WTC11 (cell line): ENCODE measurements at regions not wholly inside any gene's neighbourhood (a gene's known extent, or its start where the extent isn't known, plus 50 kb on each side); places are given as distances from the start of the nearest gene placed in this dataset.

Source experiments
- ATAC-seq: fragments of 200-7000 bp; cut with Tn5 transposase; 2 replicates; pipeline ENCODE4 v1.10.0; 2021; ENCODE audit warnings: mild to moderate bottlenecking, moderate library complexity
- CTCF ChIA-PET: fragments of 300-600 bp; sonication (Branson Sonifier 250); formaldehyde crosslinking; loops from one replicate; lab custom pipeline; 2021; ENCODE audit warnings: antibody characterized with exemption; lab: Charles Lee
- POLR2A ChIA-PET: fragments of 350-600 bp; sonication (Branson Sonifier 250); formaldehyde crosslinking; loops from one replicate; lab custom pipeline; 2021; ENCODE audit warnings: antibody characterized with exemption; lab: Charles Lee
- DNase-seq: peaks from one replicate; pipeline ENCODE4 v3.0.0; 2021; ENCODE audit warnings: low spot score
- H3K27ac Mint-ChIP-seq: 2 replicates; pipeline ENCODE4 v1.8.0; 2021; ENCODE audit warnings: mixed read lengths
- H3K27me3 Mint-ChIP-seq: 2 replicates; pipeline ENCODE4 v1.8.0; 2021; ENCODE audit warnings: low read depth, mild to moderate bottlenecking, moderate library complexity, mixed read lengths
- H3K36me3 Mint-ChIP-seq: 2 replicates; pipeline ENCODE4 v1.8.0; 2021; ENCODE audit warnings: mixed read lengths
- H3K4me1 Mint-ChIP-seq: 2 replicates; pipeline ENCODE4 v1.8.0; 2022; ENCODE audit warnings: mixed read lengths
- H3K4me3 Mint-ChIP-seq: 2 replicates; pipeline ENCODE4 v1.8.0; 2021; ENCODE audit warnings: mild to moderate bottlenecking, moderate library complexity, mixed read lengths
- H3K9me3 Mint-ChIP-seq: 2 replicates; pipeline ENCODE4 v1.8.0; 2021; ENCODE audit warnings: mixed read lengths
- CREM ChIP-seq: sonication (generic); formaldehyde crosslinking; IDR thresholded peaks from 2 replicates; pipeline ENCODE4 v1.8.1; 2022; ENCODE audit warnings: mild to moderate bottlenecking, missing genetic modification reagents, moderate library complexity
- CTCF ChIP-seq: fragments of 200-600 bp; IDR thresholded peaks from 2 replicates; pipeline ENCODE4 v1.8.0; 2022; ENCODE audit warnings: antibody characterized with exemption
- E2F1 ChIP-seq: sonication (generic); formaldehyde crosslinking; IDR thresholded peaks from 2 replicates; pipeline ENCODE4 v1.8.0; 2022; ENCODE audit warnings: mild to moderate bottlenecking, missing genetic modification reagents
- EMX1 ChIP-seq: fragments of 250-450 bp; sonication (Bioruptor Pico); IDR thresholded peaks from 2 replicates; pipeline ENCODE4 v1.8.0; 2021; ENCODE audit warnings: mild to moderate bottlenecking
- MYBL2 ChIP-seq: sonication (generic); formaldehyde crosslinking; IDR thresholded peaks from 2 replicates; pipeline ENCODE4 v1.8.1; 2023; ENCODE audit warnings: mild to moderate bottlenecking, moderate library complexity, missing genetic modification reagents
- NR1H2 ChIP-seq: sonication (generic); formaldehyde crosslinking; IDR thresholded peaks from 2 replicates; pipeline ENCODE4 v1.9.0; 2021; ENCODE audit warnings: mild to moderate bottlenecking, moderate library complexity, missing genetic modification reagents
- RELA ChIP-seq: sonication (generic); formaldehyde crosslinking; IDR thresholded peaks from 2 replicates; pipeline ENCODE4 v1.8.1; 2022; ENCODE audit warnings: missing genetic modification reagents, mild to moderate bottlenecking, borderline replicate concordance
- RORB ChIP-seq: fragments of 250-450 bp; sonication (Bioruptor Pico); IDR thresholded peaks from 2 replicates; pipeline ENCODE4 v1.9.0; 2021; ENCODE audit warnings: mild to moderate bottlenecking
- TCF7 ChIP-seq: sonication (generic); formaldehyde crosslinking; IDR thresholded peaks from 2 replicates; pipeline ENCODE4 v1.8.0; 2022; ENCODE audit warnings: mild to moderate bottlenecking, low read depth, missing genetic modification reagents, moderate library complexity
- TEAD4 ChIP-seq: sonication (generic); formaldehyde crosslinking; IDR thresholded peaks from 2 replicates; pipeline ENCODE4 v1.8.0; 2022; ENCODE audit warnings: mild to moderate bottlenecking, missing genetic modification reagents
- USF1 ChIP-seq: sonication (generic); formaldehyde crosslinking; IDR thresholded peaks from 2 replicates; pipeline ENCODE4 v1.8.0; 2022; ENCODE audit warnings: mild to moderate bottlenecking, missing genetic modification reagents
- ZNF219 ChIP-seq: sonication (generic); formaldehyde crosslinking; IDR thresholded peaks from 2 replicates; pipeline ENCODE4 v1.8.0; 2023; ENCODE audit warnings: missing genetic modification reagents, mild to moderate bottlenecking, borderline replicate concordance
- ZNF281 ChIP-seq: sonication (generic); formaldehyde crosslinking; IDR thresholded peaks from 2 replicates; pipeline ENCODE4 v1.8.0; 2023; ENCODE audit warnings: mild to moderate bottlenecking, missing genetic modification reagents
- ZNF396 ChIP-seq: fragments of 250-450 bp; sonication (Bioruptor Pico); IDR thresholded peaks from 2 replicates; pipeline ENCODE4 v1.8.0; 2021; ENCODE audit warnings: mild to moderate bottlenecking, moderate library complexity, borderline replicate concordance
- ZNF425 ChIP-seq: fragments of 250-450 bp; sonication (Bioruptor Pico); conservative IDR thresholded peaks from 2 replicates; pipeline ENCODE4 v1.9.0; 2021; ENCODE audit warnings: mild to moderate bottlenecking
- TF ChIP-seq, protein P1 (sequence below): sonication (generic); formaldehyde crosslinking; IDR thresholded peaks from 2 replicates; pipeline ENCODE4 v1.8.1; 2022; ENCODE audit warnings: mild to moderate bottlenecking, moderate library complexity, missing genetic modification reagents
- TF ChIP-seq, protein P2 (sequence below): fragments of 250-450 bp; sonication (Bioruptor Pico); IDR thresholded peaks from 2 replicates; pipeline ENCODE4 v2.1.2; 2022; ENCODE audit warnings: mild to moderate bottlenecking, moderate library complexity
- TF ChIP-seq, protein P3 (sequence below): sonication (generic); formaldehyde crosslinking; IDR thresholded peaks from 2 replicates; pipeline ENCODE4 v1.8.1; 2023; ENCODE audit warnings: mild to moderate bottlenecking, missing genetic modification reagents, borderline replicate concordance
- TF ChIP-seq, protein P4 (sequence below): fragments of 250-450 bp; sonication (Bioruptor Pico); IDR thresholded peaks from 2 replicates; pipeline ENCODE4 v1.9.0; 2021; ENCODE audit warnings: mild to moderate bottlenecking

DNA sequence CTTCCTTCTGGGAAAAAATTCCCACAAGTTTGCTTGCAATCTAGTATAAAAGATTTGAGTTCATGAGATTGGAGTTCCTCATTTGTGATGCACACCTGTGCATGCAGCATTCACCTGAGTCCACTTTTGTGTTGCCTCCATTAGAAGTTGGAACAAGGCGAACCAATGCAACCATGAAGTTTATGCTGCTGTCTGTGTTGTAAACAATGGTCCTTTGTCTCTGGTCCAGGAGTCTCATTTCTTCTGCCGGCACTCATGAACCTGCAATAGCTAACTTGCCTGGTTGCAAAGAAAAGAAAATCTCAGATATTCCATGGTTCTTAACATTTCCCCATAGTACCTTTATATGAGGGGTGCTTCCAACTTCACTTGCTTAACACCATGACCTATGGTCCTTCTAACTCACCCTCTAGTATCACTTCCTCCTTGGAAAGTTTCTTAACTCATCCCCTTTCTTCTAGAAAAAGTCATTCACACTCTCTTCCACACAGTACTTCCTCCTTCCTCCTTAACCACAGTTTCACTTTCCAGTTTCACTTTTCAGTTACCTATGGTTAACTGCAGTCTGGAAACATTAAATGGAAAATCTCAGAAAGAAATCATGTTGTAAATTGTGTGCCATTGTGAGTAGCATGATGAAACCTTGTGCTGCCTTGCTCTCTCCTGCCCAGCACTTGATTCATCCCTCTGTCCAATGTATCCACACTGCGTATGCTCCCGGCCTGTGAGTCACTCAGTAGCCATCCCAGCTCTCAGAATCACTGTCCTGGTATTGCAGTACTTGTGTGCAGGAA is 128.8 kb upstream of the TRIB2 start:
- no peak for ATAC-seq
- ChIA-PET POLR2A (no interaction called here), CTCF (no interaction called here)
- H3K27me3 Mint-ChIP-seq, result no peaks in the 10 kb centered on the region
- H3K4me3 Mint-ChIP-seq, result no peak overlapping the region
- H3K36me3 Mint-ChIP-seq, result no peaks in the 10 kb centered on the region
- 0 out of 2 replicates have a peak, but pooled peaks cover 4% of the 10 kb centered on the region for H3K4me1 Mint-ChIP-seq
- H3K27ac Mint-ChIP-seq, result no peak overlapping the region
- H3K9me3 Mint-ChIP-seq, result no peaks in the 10 kb centered on the region
- TF ChIP-seq ZNF396, result no peak
- TF ChIP-seq E2F1 (CRISPR knock-in tag), result no peak
- TF ChIP-seq, protein P1, sequence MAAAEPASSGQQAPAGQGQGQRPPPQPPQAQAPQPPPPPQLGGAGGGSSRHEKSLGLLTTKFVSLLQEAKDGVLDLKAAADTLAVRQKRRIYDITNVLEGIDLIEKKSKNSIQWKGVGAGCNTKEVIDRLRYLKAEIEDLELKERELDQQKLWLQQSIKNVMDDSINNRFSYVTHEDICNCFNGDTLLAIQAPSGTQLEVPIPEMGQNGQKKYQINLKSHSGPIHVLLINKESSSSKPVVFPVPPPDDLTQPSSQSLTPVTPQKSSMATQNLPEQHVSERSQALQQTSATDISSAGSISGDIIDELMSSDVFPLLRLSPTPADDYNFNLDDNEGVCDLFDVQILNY, result no peak
- no peak for TF ChIP-seq ZNF281 (CRISPR knock-in tag)
- TF ChIP-seq, protein P2, sequence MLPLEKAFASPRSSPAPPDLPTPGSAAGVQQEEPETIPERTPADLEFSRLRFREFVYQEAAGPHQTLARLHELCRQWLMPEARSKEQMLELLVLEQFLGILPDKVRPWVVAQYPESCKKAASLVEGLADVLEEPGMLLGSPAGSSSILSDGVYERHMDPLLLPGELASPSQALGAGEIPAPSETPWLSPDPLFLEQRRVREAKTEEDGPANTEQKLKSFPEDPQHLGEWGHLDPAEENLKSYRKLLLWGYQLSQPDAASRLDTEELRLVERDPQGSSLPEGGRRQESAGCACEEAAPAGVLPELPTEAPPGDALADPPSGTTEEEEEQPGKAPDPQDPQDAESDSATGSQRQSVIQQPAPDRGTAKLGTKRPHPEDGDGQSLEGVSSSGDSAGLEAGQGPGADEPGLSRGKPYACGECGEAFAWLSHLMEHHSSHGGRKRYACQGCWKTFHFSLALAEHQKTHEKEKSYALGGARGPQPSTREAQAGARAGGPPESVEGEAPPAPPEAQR (CRISPR knock-in tag), result no peak
- DNase-seq, result no peak

DNA sequence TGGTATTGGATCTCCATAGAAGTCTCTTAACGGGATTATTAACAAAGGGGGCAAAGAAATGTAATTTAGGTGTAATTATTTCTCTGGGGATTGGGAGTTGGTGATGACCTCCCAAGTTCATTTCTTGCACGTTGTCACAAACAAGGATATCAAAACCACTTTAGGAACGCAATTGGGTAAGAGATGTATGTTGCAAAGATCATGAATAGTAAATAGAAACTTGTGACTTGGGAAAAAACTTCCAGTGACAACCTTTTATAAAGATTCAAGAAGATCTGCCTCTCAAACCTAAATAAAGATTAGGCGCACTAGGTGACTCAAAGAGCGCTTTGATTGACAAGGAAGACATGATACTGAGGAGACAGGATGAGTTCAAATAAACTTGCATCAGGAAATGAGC is 127.8 kb upstream of the TRIB2 start:
- ChIA-PET CTCF (no interaction called here), POLR2A (no interaction called here)
- H3K27me3 Mint-ChIP-seq, result no peaks in the 10 kb centered on the region
- H3K4me1 Mint-ChIP-seq, result 0 out of 2 replicates have a peak, but pooled peaks cover 4% of the 10 kb centered on the region
- H3K9me3 Mint-ChIP-seq, result no peaks in the 10 kb centered on the region
- ATAC-seq, result no peak
- H3K4me3 Mint-ChIP-seq, result no peak overlapping the region
- no peak for DNase-seq
- no peaks in the 10 kb centered on the region for H3K36me3 Mint-ChIP-seq
- H3K27ac Mint-ChIP-seq, result no peak overlapping the region
- TF ChIP-seq ZNF219 (CRISPR knock-in tag) (no peak), USF1 (CRISPR knock-in tag) (no peak), MYBL2 (CRISPR knock-in tag) (no peak), TCF7 (no peak), TEAD4 (CRISPR knock-in tag) (no peak), NR1H2 (CRISPR knock-in tag) (no peak), EMX1 (CRISPR knock-in tag) (no peak), RORB (CRISPR knock-in tag) (no peak), CREM (CRISPR knock-in tag) (no peak), ZNF425 (CRISPR knock-in tag) (no peak), CTCF (no peak), RELA (CRISPR knock-in tag) (no peak)
- TF ChIP-seq, protein P3, sequence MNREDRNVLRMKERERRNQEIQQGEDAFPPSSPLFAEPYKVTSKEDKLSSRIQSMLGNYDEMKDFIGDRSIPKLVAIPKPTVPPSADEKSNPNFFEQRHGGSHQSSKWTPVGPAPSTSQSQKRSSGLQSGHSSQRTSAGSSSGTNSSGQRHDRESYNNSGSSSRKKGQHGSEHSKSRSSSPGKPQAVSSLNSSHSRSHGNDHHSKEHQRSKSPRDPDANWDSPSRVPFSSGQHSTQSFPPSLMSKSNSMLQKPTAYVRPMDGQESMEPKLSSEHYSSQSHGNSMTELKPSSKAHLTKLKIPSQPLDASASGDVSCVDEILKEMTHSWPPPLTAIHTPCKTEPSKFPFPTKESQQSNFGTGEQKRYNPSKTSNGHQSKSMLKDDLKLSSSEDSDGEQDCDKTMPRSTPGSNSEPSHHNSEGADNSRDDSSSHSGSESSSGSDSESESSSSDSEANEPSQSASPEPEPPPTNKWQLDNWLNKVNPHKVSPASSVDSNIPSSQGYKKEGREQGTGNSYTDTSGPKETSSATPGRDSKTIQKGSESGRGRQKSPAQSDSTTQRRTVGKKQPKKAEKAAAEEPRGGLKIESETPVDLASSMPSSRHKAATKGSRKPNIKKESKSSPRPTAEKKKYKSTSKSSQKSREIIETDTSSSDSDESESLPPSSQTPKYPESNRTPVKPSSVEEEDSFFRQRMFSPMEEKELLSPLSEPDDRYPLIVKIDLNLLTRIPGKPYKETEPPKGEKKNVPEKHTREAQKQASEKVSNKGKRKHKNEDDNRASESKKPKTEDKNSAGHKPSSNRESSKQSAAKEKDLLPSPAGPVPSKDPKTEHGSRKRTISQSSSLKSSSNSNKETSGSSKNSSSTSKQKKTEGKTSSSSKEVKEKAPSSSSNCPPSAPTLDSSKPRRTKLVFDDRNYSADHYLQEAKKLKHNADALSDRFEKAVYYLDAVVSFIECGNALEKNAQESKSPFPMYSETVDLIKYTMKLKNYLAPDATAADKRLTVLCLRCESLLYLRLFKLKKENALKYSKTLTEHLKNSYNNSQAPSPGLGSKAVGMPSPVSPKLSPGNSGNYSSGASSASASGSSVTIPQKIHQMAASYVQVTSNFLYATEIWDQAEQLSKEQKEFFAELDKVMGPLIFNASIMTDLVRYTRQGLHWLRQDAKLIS (CRISPR knock-in tag), result no peak
- TF ChIP-seq, protein P4, sequence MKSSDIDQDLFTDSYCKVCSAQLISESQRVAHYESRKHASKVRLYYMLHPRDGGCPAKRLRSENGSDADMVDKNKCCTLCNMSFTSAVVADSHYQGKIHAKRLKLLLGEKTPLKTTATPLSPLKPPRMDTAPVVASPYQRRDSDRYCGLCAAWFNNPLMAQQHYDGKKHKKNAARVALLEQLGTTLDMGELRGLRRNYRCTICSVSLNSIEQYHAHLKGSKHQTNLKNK (CRISPR knock-in tag), result no peak
